ENCODE measurements at regions not wholly inside any gene's neighbourhood (a gene's known extent, or its start where the extent isn't known, plus 50 kb on each side); places are given as distances from the start of the nearest gene placed in this dataset.

DNA sequence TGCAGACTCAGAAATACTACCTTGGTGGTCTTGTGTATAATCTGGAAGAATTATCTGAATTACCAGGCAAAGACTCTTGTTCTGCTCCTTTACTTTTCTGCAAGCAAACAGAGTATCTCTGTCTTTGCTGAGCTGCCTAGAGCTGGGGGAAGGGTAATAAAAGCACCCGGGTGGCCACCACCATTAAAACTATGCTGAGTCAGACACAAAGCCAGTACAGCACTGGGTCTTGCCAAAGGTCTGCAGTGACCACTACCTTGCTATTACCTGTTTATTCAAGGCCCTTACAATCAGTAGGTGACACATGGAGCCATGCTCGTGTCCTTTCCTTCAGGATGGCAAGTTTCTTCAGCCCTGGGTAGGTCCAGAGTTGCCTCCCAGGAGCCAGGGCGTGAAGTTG, 420.6 kb upstream of the CNTN5 start:
- TF ChIP-seq, protein P1, sequence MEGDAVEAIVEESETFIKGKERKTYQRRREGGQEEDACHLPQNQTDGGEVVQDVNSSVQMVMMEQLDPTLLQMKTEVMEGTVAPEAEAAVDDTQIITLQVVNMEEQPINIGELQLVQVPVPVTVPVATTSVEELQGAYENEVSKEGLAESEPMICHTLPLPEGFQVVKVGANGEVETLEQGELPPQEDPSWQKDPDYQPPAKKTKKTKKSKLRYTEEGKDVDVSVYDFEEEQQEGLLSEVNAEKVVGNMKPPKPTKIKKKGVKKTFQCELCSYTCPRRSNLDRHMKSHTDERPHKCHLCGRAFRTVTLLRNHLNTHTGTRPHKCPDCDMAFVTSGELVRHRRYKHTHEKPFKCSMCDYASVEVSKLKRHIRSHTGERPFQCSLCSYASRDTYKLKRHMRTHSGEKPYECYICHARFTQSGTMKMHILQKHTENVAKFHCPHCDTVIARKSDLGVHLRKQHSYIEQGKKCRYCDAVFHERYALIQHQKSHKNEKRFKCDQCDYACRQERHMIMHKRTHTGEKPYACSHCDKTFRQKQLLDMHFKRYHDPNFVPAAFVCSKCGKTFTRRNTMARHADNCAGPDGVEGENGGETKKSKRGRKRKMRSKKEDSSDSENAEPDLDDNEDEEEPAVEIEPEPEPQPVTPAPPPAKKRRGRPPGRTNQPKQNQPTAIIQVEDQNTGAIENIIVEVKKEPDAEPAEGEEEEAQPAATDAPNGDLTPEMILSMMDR (conservative IDR thresholded peaks at IDR 0.05; ENCODE audit: control insufficient read depth, insufficient read depth, low read depth, low read length) = no peak
- H3K4me3 ChIP-seq (ENCODE audit: control insufficient read depth, low read depth, low read length) = no peak overlapping the region
- no peak for DNase-seq (ENCODE audit: low read depth)

DNA sequence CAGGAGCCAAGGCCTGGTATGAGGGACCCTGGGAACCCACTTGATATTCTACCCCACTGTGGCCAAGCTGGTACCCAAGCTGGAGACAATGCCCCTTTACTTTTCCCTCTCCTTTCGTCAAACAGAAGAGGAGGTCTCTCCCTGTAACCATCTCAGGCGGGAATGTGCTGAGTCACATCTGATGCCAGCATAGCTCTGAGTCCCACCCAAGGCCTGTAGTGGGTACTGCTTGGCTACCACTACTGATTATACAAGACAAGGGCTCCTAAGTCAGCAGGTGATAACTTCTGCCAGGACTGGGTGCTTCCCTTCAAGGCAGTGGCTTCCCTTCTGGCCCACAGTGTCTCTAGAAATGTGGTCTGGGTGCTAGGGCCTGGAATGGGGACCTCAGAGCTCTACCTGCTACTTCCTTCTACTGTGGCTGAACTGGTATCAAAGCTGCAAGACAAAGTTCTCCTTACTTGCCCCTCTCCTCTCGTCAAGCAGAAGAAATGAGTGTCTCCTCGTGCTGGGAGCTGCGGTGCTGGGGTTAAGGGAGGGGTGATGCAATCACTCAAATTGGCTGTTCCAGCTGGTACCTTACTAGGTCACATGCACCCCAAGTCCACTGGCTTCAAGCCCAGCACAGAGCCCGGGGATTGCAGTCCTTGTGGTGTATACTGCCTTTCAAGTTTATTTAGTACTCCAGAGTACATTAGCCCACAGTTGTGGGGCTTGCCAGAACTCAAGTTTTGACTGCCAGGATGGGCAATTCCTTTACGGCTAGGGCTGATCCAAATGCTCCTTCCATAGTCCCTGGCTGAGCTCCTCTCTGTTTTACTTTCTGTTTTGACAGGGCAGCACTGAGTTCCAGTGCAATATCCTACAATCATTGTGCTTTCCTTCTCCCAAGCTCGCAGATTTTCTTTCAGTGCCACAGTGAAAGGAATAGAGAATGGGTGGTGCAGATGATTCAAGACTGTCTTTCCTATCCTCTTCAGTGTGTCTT, 419.7 kb upstream of the CNTN5 start:
- TF ChIP-seq, protein P1 (conservative IDR thresholded peaks at IDR 0.05; ENCODE audit: control insufficient read depth, insufficient read depth, low read depth, low read length) = no peak
- DNase-seq (ENCODE audit: low read depth) = no peak
- H3K4me3 ChIP-seq (ENCODE audit: control insufficient read depth, low read depth, low read length) = no peak overlapping the region

DNA sequence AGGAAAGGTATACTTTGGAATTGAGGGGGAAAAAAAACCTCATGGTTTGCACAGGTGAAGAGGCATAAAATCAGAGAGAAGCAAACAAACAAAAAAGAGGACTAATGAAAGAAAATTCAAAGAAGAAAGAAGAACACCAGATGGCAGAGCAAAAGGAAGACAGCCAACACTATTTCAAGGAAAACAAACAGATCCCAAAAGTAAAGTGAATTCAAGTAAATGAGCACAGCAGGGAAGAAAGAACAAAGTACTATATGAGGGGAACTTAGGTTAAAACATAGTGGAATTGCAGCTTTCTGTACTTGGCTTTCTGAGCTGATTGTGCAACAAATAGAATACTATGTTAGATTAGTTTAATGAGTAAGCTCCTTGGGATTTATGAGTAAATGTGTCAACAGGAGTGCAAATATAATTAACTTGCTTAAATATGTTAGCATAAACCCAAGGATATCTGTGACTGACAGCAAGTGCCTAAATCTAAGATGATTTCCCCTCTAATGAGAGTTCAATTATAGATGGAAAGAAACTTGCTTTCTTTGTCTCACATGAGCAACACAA, 404.6 kb upstream of the CNTN5 start:
- no peak overlapping the region for H3K4me3 ChIP-seq (ENCODE audit: control insufficient read depth, low read depth, low read length)
- DNase-seq (ENCODE audit: low read depth) = no peak
- TF ChIP-seq, protein P1 (conservative IDR thresholded peaks at IDR 0.05; ENCODE audit: control insufficient read depth, insufficient read depth, low read depth, low read length) = no peak

DNA sequence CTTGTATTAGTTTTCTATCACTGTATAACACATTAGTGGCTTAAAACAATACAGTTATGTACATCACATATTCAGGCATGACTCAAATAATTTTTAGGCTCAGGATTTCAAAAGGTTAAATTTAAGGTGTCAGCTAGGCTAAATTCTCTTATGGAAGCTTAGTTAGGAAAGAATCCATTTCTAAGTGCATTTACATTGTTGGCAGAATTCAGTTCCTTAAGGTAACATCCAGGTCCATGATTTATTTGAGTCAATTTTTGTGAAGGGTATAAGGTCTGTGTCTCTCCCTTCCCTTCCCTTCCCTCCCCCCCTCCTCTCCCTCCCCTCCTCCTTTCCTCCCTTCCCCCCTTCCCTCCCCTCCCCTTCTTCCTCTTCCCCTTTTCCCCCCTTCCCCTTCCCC, 399.0 kb upstream of the CNTN5 start:
- no peak overlapping the region for H3K4me3 ChIP-seq (ENCODE audit: control insufficient read depth, low read depth, low read length)
- TF ChIP-seq, protein P1 (conservative IDR thresholded peaks at IDR 0.05; ENCODE audit: control insufficient read depth, insufficient read depth, low read depth, low read length) = no peak

DNA sequence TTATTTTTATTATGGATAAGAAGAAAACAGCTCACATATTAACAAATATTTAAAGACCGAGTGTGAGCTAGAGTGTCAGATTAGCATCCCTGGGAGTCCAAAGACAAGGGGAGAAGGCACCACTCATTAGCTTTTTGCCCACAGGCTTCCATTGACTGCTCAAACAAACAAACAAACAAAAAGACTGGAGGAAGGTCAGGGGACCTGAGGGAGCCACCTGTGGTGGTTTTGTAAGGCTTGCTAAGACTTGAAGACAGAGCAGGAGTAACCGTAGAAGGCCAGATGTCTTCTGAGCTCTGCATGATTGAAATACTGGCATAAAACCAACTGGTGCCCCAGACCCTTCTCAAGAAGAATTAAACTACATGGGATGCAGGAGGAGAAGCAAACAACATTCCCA, 395.2 kb upstream of the CNTN5 start:
- no peak for DNase-seq (ENCODE audit: low read depth)
- no peak overlapping the region for H3K4me3 ChIP-seq (ENCODE audit: control insufficient read depth, low read depth, low read length)
- TF ChIP-seq, protein P1 (conservative IDR thresholded peaks at IDR 0.05; ENCODE audit: control insufficient read depth, insufficient read depth, low read depth, low read length) = no peak

More for the DNA sequence above, 399.0 kb upstream of the CNTN5 start:
- DNase-seq (ENCODE audit: low read depth) = no peak

DNA sequence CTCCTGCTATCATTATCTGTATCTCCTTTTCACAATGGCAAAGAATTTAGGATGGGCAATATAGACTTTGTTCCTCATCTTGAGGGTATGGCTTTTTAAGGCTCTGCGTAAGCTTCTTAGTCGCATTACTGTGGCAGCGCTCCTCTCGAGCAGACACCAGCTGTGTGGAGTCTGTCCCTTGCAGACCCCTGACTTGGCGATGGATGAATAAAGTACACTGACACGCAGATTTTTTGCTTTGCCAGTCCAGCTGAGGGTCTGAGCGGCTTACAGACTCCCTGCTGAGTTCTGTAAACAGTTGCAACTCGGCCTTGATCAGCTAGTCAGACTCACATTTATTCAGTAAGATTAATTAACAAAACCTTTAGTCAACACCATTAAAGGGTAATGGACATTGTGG, 390.0 kb upstream of the CNTN5 start:
- no peak for DNase-seq (ENCODE audit: low read depth)
- no peak overlapping the region for H3K4me3 ChIP-seq (ENCODE audit: control insufficient read depth, low read depth, low read length)
- TF ChIP-seq, protein P1 (conservative IDR thresholded peaks at IDR 0.05; ENCODE audit: control insufficient read depth, insufficient read depth, low read depth, low read length) = no peak

Data from fibroblast of mammary gland (primary cell).